ENCODE measurements at regions not wholly inside any gene's neighbourhood (a gene's known extent, or its start where the extent isn't known, plus 50 kb on each side); places are given as distances from the start of the nearest gene placed in this dataset.

DNA sequence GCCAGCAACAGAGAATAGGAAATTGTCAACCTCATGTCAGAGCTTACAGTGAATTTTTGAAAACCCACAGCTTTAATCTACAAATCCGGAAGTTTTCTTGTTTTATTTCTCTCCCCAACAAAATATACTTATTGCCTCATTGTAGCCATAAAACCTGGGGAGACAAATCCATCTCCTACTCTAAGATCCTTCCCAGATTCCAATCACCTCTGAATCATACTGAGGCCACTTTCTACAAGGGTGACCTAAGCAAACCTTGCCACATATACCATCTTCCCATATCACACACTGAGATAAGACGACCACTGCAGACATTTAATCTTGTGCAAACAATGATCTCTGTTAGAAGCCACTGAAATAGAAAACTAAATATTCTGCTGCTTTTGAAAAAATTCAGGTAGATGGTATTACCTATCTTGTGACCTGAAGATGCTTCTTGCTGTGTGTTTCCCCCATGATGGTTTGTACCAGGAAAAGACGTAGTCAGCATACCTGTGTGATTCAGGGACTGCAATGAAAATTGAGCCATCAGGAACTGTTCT lies 171.5 kb upstream of the DUSP10 start:
- no peak for DNase-seq (ENCODE audit: low read depth)

DNA sequence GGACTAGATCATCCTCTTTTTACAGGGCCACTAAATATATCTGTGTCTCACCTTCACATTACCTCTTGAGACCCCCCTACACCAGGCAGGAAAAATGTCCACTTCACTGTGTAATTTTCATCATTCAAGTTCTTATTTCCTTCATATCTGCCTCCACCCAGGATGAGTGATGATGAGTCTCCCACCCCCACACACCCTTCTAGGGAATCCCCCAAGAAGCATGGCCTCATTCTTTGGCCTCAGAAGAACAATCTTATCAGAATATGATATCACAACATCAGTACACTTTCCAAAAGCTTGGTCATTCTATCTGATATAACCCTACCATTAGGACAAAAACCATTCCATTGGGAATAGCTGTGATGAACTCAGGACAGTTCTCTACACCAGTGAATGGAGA lies 170.3 kb upstream of the DUSP10 start:
- no peak for DNase-seq (ENCODE audit: low read depth)

DNA sequence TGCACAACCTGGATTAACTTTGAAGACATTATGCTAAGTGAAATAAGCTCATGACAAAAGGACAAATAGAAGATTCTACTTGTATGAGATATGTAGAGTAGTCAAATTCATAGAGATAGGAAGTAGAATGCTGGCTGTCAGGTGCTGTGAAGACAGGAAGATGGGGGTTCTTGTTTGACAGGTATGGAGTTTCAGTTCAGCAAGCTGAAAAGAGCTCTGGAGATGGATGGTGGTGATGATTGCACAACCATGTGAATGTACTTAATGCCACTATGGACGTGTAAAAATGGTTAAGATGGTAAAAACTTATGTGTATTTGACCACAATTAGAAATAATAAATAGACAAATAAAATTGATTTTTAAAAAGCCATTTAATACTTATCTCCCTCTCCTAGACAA lies 169.8 kb upstream of the DUSP10 start:
- no peak for DNase-seq (ENCODE audit: low read depth)

DNA sequence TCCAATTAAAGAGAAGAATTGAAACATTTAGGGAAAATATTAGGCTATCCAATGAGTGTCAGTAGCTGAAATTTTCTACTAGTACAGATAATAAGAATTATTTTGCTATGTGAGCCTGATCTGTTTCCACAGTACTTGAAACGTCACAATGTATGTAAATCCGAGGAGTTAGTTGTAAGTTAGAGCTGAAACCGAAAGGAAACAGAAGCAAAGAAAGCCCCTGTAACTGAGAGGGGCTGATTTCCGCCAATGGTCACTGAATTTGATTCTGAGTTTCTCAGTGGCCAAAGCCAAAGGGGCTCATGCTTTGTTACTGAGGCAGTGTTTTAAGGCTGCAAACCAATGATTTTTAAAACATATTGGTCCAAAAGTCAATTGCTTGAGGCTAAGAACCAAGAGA lies 168.3 kb upstream of the DUSP10 start:
- DNase-seq (ENCODE audit: low read depth): no peak

DNA sequence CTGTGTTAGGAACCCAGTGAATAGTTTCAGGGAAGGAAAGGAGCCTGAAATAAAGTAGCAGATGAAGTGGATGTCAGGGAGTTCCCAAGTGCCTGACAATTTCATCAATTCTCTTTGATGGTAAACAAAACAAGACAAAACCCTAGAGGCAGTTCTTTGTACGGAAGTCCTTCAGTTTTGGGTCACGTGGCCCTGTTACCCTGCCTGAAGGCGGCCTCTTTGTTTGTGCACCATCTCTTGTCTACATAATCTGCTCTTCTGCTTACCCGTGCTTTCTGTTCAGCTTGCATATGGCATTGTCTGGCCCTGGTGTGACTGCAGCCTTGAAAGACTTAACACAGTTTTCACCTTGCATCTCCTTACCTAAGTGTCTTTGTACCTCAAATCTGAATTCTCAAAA lies 166.7 kb upstream of the DUSP10 start:
- no peak for DNase-seq (ENCODE audit: low read depth)

DNA sequence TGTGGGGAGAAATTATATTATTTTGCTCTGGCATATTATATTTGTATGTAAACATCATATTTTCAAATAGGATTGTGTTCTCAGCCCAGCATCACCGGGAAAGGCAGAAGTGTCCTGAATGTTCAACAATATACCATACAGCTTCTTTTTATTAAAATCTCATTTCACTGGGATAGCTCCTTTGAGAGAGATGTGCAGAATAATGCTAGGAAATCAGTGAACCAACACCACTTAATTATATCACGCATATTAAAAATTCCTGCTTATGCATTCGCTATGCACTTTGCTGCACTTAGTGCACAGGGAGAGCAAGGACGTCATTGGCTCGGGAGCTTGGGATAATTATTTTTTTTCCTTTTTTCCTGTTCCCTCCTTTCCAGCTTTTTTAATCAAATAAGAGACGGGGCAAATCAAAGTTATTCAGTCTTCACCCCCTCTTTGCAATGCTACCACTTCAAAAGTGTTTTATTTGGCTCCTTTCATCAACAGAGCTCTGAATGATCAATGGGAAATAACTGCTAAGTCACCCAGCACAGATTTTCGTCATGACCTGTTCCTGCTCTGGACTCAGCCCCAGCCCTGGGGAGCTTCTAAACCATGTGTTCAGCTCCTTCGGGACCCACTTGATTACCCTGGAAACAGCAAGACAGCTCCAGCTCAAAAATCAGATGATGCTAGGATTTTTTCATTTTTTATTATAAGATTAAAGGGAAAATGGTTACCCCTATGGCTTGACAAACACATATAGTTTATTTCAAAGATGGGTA lies 165.5 kb upstream of the DUSP10 start:
- no peak for DNase-seq (ENCODE audit: low read depth)

DNA sequence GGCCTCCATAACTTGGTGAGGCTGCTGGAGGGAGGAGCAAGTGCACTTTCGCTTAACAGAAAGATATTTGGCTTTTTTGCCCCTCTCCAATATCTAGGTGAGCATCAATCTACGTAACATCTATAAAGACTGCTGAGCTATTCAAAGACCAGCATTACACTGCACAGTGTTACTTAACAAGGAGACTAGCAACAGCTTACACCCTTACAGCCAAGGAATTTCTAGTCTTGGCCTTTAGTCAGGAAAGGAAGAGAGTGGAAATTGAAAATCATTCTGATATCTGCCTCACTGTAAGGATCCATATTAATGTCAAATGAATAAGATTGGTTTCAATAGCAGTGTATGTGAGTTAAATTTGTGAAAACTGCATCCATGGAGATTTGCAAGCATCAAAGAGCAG lies 163.9 kb upstream of the DUSP10 start:
- DNase-seq (ENCODE audit: low read depth): no peak

DNA sequence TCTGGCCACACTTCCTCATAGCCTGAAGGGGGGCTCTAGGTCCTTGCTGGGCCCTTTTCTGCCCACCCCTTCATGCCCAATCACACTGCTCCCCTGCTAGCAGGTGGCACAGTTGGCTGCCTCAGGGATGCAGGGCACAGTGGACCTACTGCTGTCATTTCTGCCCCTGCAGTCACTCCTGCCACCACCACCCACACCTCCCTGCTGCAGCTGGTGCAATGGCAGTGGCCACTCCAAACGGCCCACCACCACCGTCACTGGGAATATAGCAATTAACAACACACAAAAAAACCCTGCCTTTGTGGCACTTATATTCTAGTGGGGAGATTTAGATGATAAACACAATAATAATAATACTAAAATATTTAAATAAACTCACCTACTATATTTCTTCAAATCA lies 162.4 kb upstream of the DUSP10 start:
- no peak for DNase-seq (ENCODE audit: low read depth)

DNA sequence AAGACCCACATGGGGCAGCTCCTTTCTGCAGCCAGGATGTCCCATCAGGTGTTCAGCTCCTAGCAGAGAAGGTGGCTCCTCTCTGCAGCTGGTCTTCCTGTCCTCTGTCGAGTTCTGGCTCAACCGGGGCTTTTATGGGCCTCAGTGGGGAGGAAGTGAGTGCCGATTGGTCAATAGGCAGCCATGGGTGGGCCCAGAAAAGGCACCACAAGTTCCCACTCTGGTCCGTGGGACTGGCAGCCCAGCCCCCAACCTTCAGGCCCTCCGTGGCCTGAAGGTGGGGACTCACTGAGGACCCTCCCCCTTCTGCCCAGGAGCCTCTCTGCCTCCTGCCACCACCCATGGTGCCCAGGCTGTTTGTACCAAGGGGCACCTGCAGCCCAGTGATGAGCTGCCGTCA lies 161.7 kb upstream of the DUSP10 start:
- DNase-seq (ENCODE audit: low read depth): no peak

DNA sequence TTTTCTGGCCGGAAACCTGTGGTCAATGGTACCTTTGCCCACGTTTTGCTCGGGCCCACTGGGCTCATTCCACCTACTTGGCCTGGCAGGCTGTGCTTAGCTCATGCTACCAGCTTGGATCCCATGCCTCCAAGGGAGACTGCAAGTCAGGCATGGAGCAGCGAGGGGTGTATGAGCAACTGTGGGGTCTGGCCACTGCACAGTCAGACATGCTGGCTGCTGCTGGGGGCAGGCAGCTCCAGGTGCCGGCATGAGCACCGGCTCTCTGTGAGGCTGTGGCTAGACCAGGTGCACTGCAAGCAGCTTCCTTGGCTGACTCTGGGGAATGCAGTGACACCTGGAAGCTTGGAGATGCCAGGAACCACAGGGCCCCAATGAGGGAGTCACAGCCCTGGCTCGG lies 161.1 kb upstream of the DUSP10 start:
- no peak for DNase-seq (ENCODE audit: low read depth)

DNA sequence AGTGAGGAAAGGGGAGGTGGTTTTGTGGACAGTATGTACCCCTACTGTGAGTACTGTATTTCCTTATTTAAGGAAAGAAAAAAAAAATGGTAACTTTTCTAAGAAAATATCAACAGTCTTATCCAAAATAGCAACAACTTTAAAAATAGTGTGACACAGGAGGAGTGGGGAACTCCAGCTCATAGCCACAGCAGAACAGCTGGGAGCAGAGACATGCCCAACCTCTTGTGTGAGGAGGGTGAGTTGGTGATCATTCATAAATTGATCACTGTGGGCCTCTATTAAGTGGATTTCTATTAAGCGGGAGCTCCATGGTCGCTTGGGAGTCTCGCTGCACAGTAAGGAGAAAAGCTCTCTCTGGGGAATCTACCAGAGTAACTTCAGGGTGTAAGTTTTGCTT lies 158.8 kb upstream of the DUSP10 start:
- DNase-seq (ENCODE audit: low read depth): no peak

DNA sequence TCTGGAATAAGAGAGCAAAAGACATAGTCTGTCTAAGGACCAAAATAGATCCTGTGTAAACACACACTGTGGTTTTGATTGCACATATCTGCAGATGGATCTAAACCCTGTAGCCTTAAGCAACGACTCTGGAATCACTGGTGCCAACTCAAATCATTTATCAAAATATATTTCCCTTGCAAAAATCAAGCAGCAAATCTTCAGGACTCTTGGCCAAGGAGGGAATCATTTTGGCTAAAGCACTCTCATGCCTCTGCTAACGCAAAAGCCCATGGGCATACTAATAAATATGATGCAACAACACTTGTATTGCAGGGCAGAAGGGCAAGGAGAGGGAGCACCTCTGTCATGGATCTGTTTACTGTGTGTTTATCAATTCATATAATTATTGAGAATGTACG lies 155.4 kb upstream of the DUSP10 start:
- DNase-seq (ENCODE audit: low read depth): no peak

DNA sequence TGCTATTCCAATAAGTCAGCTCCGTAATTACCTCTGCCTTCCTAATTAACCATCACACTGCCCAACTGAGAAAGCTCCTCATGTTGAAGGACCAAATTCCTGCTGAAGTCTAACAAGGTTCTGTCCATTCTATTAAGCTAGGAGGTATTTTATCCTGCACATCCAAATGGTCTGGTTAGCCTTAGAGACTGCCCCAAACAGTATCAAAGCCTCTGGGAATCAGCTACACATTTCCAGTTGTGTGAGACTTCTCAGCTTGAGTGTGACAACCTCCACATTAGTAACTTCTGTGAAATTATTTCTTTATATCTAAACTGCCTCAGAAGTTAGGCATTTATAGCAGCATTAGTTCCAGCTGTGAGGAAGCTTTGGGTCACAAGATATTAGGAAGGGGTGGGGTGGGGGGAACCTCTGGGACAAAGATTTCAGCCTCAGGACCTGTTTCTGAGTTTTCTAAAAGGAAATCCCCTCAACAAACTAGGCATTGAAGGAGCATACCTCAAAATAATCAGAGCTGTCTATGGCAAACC lies 150.5 kb upstream of the DUSP10 start:
- DNase-seq (ENCODE audit: low read depth): no peak

DNA sequence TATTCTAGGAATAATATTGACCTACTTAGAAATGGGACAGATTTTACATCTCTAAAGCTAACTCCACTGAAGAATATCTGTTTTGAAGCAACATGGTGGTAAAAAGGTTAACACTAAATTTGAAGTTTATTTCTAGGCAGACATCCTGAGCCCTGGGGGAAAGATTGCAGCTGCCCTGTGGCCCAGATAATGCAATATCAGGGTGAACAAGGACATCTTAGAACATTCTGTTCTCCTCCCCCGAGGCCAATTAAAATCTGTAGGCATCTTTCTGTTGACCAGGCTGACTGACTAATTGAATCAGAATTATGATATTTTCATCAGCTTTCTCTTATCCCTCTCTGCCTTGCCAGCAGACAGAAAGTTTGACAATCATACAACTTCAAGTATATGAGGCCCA lies 149.8 kb upstream of the DUSP10 start:
- DNase-seq (ENCODE audit: low read depth): no peak

DNA sequence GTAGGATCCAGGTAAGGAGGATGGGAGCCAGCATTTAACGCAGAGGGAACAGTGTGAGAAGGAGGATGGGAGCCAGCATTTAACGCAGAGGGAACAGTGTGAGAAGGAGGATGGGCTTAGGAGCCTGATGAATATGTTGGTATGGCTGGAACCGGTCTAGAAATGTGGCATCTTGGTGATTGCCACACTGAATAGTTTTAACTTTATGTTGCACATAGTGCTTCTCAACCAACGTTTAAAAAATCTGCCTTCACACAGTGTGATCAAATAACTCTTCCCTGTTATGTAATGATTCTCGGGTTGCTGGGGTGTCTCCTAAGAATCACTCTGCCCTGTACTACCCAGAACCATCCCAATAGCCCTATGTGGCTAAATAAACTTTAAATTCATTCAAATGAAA lies 146.9 kb upstream of the DUSP10 start:
- no peak for DNase-seq (ENCODE audit: low read depth)

DNA sequence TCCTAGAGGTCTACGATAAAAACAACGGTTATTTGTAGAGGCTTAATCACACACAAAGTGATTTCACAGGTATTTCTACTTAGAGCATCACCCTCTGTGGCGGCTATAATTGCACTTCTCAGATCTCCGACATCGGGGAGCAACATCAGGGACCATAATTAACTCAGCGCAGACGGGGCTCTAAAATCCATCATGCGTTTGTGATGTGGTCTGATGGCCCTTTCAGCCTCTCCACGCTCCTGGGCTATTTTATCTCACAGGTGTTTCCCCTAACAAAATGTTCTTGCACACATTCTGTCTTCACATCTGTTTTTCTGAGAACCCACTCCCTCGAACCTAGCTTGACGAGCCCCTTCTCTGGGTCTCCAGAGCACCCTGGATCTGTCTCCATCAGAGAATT lies 146.3 kb upstream of the DUSP10 start:
- DNase-seq (ENCODE audit: low read depth): no peak

DNA sequence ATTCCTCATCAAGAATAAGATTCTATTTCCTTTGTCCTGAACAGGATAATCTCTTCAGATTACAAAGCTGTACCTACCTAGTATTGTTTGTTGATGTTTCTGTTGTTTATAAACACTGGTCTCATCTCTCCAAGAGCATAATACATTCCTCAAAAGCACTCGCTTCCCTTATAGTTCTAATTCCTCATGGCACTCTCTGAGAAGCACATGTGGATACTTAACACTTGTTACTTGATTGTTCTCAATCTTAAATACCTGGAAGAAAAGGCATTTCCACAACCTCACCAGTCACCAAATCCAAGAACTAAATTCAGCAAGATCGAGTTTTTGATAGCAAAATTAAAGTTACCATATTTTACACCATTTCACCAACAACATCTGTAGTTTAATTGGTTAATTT lies 145.9 kb upstream of the DUSP10 start:
- no peak for DNase-seq (ENCODE audit: low read depth)

DNA sequence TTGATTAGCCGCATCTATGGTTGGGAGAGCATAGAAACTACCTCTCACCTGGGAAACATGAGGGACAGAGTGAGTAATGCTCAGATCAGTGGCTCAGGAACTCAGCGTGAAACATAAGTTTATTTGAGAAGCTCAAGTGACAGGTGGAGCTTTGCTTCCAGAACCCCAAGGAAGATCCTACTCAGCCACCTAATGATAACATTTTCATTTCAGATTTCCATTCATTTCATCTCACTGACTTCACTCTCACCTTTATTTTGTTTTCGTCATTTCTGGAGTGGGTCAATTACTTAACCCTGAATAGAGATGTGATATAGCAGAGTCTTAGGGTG lies 145.5 kb upstream of the DUSP10 start:
- DNase-seq (ENCODE audit: low read depth): no peak

DNA sequence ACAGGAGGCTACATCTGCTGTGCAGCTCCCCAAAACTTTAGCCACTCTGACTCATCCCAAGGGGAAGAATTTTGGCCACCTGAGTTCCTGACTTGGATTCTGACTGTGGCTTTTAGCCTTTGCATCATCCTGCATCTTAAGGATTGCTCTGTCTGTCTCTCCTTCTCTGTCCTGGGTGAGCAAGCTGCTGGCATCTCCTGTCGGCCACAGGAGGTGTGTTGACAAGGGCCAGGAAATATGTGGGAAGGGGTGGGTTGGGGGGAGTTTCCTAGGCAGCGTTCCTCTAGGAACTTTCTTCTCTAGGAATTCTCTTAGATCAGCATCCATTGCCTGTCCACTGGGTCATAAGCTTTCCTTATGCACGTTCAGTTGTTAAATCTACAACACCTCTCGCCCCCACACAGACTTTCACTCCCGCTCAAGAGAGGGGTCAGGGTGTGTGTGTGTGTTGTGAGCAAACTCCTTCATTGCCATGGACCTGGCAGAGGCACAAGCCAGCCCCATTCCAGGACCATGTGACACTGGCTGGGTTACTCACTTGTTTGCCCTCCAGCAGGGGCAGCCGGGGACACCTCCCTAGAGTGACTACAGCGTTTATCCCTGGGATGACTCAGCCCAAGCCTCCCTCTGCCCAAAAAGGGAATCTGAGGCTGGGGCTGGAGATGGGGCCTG lies 145.0 kb upstream of the DUSP10 start:
- no peak for DNase-seq (ENCODE audit: low read depth)

DNA sequence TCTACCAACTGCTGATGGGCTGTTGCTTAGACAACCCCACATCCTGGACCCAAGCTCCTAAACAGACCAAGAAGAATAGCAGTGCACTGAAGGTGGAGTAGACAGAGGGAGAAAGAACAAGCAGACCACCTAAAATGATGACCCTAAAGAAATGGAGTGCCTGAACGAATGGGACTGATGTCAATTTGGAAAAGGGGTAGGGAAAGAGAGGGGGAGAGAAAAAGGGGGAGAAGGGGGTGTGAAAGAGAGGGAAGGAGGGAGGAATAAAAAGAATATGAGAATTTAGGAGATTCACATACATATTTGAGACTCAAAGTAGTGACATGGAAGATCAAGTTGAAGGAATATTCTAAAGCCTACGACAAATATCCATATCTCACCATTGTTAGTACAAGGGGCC lies 144.4 kb upstream of the DUSP10 start:
- no peak for DNase-seq (ENCODE audit: low read depth)

DNA sequence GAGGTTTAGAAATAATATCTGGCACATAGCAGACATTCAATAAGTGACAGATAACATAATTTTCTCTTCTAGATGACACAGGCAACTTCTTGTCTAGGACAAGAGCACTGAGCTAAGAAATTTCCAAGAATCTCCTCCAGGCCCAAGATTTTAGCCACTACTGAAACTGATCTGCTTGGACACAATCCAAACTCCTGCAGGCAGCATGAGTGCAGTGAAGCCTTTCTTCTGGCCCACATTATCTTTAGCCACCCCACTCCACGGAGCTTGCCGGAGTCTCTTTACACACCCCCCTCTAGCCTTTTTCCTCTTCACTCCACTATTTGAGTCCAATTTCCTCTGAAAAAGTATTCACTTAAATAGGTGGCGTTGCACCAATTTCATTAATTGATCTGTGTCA lies 142.9 kb upstream of the DUSP10 start:
- DNase-seq (ENCODE audit: low read depth): no peak

DNA sequence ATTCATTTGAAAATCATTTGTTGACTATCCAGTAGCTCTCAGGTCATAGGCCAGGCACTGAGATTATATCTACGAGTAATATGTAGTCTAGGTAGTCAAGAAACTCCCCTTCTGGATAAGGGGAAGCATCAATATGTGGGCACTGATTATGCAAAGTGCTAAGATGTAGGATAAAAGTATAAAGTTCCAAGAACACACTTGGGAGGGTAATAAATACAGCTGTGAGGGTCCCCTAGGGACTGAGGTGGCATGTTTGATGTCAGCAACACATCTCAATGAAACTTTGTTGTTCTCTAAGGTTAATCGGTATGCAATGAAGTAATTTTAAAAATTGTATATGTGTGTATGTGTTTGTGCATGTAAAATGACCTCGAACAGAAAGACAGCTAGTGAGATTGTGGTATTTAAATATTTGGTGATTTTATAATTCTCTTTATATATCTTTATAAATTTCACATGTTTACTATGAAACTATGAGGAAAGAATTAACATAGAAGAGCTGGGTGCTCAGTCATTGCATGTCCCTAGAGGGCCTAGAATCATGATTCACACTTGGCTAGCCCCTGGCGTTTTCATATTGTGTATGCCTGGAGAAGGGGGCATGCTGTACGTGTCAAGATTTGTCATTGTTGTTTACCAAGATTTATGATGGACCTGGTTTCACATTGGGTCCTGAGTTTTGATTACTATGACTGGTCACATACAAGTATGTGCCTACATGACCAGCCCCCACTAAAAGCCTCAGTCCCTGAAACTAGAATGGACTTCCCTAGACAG lies 140.1 kb upstream of the DUSP10 start:
- no peak for DNase-seq (ENCODE audit: low read depth)

DNA sequence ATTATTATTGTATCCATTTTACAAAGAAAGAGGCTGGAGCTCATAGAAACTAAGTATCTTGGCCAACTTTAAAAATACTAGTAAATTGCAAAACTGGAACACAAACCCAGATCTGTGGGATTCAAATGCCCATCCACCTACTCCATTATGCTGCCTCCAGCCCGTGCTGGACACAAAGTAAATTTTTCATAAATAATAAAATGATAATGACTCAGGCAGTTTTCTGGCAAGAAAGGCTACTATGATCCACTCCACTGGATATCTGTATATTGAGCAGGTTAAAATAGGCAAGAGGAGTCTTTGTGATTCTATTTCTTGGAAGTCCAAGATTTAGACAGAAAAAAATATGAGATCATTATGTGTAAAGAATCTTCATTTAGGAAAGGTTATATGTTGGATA lies 138.3 kb upstream of the DUSP10 start:
- no peak for DNase-seq (ENCODE audit: low read depth)

All from T-helper 22 cell (primary cell).